Breast epithelium (tissue), 3 donors: ENCODE measurements at regions not wholly inside any gene's neighbourhood (a gene's known extent, or its start where the extent isn't known, plus 50 kb on each side); places are given as distances from the start of the nearest gene placed in this dataset.

Experiments
- CTCF ChIP-seq, 3 donors: fragments of 450-650 bp; IDR thresholded peaks; one replicate each; pipeline ENCODE4 v1.5.1; 2016 to 2017; ENCODE audit warnings: antibody characterized with exemption in 3 of 3, mild to moderate bottlenecking in 3 of 3, moderate library complexity in 3 of 3
- POLR2A ChIP-seq: fragments of 450-650 bp; IDR thresholded peaks from one replicate; pipeline ENCODE4 v1.6.1; 2016; ENCODE audit warnings: antibody characterized with exemption, mild to moderate bottlenecking, moderate library complexity

GRCh38 chr3:96331341-96331740 is 483.1 kb upstream of the EPHA6 start:
- no peak for TF ChIP-seq CTCF (IDR thresholded peaks at IDR 0.05)
- no peak for TF ChIP-seq POLR2A
